GM19328 (cell line): ENCODE measurements at regions not wholly inside any gene's neighbourhood (a gene's known extent, or its start where the extent isn't known, plus 50 kb on each side); places are given as distances from the start of the nearest gene placed in this dataset.

Experiments
- ATAC-seq: cut with Tn5 transposase; IDR thresholded peaks from one replicate; pipeline ENCODE4 v1.9.1; 2021; ENCODE audit warnings: mild to moderate bottlenecking, moderate library complexity; ENCODE audit not compliant: unreplicated experiment

DNA sequence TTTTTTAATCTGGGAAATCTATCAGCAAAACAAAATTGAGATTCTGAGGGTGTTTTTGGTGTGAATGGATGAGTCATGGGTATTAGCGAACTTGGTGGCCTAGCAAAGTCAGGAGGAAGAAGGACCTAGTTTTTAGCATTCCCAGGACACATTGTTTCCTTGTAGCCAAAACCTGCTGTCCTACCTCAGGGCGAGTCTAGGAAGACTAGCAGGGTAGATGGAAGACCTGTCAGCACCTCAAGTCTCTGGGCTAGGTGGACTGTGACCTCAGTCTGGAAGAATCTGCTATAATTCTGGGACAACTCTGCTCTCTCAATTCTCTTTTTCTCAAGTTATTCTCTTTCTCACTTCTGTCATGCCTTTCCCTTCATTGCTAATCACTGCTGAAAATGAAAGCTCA is 1399.3 kb upstream of the LRRTM1 start:
- ATAC-seq, result no peak

DNA sequence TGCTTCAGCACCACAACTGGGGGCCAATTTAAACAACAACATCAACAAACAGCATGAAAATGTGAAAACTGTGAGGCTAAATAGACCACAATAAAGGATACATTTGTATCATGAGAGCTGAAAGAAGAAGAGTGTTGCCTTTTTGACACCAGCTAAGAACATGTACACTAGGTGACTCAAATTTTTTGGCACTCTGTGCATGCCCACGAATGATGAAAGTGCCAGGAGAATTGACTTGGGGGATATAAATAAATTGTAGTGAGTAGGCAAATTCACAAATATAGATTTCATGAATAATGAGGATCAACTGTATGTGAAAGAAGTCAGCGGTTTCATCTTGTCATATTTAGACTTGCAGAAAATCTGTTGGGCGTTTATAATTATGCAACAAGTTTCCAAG is 1388.0 kb upstream of the LRRTM1 start:
- ATAC-seq, result no peak

DNA sequence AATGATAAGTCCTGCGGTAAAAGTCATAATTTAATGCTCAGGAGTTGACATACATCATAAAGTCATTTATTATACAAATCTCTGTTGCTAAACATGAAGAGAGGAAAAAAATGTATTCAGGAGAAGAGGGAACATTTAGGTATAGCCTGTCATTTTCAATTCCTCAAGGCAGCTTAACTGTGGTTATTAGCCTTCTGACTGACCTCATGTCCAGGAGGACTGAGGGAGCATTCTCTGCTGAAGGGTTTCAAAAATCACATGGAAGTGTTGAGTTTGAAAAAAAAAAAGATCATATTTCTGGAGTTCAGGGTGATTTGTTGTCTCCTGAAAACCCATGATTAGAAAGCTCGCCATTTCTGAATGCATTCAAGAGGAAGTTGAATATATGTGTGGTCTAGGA is 1371.1 kb upstream of the LRRTM1 start:
- ATAC-seq, result no peak

DNA sequence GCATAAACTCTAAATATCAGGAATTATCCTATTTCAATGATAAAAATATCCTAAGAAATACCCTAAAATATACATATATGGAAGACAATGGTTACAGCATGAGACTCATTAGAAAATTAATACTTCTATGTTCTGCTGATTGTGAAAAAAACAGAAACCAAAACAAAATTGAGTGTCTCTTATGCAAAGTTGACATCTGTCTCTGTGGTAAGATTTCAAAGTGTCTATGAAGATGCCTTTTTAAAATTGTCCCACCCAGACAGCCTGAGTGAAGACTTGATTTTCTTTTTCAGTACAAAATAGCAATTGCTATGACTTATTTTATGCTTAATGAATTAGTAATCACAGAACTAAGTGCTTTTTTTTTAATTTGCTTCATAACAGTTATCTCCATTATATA is 1368.4 kb upstream of the LRRTM1 start:
- ATAC-seq, result no peak

DNA sequence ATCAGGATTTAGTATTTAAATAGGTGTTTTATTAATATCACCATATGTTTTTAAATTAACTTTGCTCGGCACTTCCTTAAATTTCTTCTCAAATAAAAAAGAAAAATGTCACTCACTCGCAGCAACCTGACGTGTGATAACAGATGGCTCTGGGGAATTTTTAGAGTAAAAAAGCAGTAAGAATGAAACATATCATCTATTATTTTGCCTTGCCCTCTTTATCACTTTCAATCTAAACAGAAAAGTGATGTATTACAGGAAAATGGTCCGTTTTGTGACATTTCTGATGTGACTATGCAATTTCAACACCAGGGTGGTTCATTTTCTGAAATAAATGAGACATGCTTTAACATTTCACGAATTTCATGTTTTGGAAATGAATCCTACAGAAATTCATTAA is 1368.0 kb upstream of the LRRTM1 start:
- ATAC-seq, result no peak

DNA sequence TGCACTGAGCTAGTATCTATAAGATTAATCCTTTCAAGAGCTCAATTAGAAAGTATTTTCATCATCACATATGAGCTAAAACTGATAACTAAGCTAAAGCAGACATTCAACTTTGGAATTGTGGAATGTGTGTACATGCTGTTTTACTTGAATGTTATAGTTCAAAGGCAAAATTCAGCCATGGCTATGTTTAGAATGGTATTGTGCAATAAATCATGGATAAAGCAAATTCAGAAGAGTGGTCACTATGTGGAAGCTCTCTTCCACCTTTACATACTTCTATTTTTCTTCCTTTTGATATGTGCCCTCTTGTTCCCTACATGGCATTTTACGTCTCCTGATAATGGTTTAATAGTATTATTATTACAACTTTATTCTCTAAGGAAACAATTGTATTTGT is 1366.3 kb upstream of the LRRTM1 start:
- ATAC-seq, result no peak

DNA sequence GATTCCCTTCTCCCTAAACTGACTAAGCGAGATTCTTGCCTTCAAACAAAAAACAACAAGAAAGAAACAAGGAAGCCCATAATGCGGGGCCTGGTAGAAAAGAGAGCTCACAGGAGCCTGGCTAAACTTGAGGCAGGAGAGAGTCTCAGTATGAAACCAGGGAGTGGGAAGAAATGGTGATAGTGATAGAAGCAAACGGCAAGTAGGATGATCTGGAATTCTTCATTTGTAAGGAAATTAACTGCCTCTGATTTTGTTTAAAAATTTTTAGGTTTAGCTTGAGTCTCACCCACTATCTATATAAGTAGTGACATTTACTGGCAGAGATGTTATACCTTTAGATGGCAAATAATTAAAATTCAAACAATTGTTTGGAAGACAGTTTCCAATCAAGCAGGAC is 1356.5 kb upstream of the LRRTM1 start:
- no peak for ATAC-seq

DNA sequence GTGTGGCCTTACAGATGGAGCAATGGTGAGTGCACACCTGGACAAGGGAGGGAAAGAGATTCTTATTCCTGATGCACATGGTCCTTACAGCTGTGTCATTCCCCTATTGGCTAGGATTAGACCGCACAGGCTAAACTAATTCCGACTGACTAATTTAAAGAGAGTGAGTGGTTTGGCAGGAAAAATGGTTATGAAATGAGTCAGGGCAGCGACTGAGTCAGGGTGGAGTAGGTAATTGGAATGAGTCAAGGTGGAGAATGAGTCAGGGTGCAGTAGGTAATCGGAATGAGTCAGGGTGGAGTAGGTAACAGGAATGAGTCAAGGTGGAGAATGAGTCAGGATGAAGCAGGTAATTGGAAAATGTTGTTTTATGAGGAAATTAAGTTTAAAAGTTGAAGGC is 1353.7 kb upstream of the LRRTM1 start:
- ATAC-seq, result no peak

DNA sequence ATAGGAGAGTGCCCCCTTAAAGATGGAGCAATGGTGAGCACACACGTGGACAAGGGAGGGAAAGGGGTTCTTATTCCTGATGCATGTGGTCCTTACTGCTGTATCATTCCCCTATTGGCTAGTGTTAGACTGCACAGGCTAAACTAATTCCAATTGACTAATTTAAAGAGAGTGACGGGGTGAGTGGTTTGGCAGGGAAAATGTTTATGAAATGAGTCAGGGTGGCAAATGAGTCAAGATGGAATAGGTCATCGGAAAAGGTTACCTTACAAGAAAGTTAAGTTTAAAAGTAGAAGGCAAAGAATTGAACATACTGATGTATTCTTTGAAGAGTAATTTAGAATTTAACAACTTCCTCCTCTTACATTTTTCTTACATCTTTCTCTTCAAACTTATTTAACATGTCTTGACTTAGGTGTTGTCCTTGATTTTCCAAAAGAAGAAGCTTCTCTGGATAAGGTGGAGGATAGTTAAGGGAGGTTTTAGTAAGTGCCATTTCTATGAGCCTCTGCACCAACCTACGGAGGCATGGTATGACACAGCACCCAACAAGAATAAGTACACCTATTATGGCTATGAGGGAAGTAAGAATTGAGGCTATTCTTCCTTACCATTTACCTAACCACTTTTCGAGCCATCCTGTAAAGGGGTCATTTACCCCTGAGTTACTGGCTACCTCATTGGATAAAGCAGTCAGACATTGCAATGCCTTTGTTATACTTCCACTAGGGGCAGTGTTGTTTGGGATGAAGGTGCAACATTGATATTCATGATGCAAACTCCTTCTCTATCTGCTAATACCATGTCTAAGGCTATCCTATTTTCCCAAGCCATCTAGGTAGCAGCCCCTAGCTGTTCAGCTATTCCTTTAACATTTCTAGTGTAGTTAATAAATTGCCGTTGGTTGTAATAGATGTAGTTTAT is 1345.8 kb upstream of the LRRTM1 start:
- ATAC-seq, result no peak

DNA sequence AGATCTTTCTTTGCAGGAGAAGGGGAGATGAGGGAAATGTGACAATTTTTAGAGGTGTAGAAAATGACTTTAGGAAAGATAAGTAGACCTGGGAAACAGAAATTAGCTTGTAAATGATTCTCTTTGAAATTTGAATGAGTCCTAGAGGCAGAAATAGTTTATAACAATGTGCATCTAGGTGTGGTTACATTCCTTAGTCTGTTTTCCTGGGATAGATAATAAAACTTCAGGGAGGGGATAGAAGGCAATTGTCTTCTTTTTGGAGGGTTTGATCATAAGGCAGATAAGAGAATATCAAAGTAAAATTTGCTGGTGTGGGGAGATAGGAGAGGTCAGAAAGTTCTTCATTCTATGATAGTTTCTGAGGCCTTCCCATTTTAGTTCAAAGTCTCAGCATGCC is 1344.3 kb upstream of the LRRTM1 start:
- ATAC-seq, result no peak

DNA sequence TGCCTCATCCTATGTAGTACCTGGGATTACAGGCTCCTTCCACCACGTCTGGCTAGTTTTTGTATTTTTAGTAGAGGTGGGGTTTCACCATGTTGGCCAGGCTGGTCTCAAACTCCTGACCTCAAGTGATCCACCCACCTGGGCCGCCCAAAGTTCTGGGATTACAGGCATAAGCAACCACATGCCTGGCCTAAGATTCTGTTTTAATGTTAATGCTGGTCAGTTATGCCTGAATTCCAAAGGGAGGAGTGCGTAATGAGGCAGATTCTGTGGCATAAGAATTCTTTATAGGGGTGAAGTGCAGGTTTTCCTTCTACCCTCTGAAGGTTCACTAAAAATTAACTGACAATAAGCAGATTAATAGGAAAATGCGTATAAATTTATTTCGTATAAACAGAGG is 1343.8 kb upstream of the LRRTM1 start:
- ATAC-seq, result no peak

DNA sequence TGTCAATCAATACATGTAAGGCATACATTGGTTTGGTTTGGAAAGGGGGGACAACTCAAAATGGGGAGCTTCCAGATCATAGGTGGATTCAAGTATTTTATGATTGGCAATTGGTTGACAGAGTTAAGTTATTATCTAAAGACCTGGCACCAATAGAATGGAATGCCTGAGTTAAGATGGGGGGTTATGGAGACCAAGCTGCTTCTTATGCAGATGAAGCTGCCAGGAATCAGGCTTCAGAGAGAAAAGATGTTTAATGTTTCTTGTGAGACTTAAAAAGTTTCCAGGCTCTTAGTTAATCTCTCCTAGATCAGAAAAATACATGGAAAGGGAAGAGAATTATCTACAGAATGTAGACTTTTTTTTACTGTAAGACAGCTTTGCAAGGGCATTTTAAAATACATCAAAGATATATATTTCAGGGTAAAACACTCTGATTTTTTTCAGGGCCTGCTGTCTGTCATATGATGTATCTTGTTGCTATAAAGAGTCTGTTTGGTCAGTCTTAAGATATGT is 1343.2 kb upstream of the LRRTM1 start:
- no peak for ATAC-seq

DNA sequence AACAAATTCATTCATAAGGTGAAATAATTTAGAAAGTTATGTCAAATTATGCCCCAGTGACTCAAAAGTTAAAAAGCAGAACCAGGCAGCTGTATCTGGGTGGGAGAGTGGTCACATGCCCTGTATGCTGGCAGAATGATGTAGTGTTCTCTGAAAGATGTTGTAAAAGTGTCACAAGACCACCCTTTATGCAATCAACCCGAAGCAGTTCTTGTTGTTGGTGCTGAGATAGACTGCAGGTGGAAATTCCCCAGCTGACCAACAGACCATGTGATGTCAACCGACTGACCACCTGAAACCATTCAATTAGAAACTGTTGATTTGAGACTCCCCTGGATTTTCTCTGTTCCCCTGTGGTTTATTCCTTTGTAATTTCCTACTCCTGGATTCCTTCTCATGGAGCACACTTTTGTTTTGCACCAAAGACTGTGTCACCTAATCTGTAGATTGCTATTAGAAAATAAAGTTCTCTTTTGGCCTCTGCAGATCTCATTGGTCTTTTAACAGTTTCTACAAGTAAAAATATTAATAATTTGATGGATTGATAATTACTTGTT is 1341.3 kb upstream of the LRRTM1 start:
- no peak for ATAC-seq

DNA sequence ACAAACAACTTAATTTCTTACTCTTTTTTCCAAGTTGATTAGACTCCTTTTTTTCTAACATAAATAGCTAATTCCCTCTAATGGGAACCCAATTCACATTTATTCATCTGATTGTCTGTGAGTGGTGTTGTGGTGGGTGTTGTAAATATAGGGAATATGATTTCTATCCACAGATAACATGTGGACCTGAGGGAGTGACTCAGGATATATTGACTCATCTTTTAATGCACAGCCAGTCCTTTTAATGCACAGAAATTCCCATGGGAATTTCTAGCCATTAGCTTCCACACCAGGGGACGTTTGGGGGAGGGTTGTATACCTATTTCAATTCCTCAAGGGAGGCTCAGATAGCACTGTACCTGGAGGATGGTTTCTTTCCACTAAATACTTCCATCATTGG is 1339.6 kb upstream of the LRRTM1 start:
- no peak for ATAC-seq

DNA sequence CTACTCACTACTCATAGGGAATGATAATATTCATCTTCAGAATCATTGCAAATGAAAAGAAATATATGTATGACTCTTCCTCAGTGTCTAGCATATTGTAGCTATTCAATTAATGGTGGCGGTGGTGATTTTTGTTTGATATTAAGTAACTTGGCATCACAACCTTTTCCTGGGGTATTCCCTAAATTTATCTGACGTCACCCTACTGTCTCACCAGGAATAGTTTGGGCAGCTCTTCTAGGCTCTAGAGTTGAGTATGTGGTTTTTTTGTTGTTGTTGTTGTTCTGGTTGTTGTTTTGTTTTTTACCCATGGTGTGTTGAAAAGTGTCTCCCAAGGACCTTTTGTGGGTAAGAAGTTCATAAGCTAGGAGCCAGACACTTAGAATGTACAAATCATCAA is 1320.3 kb upstream of the LRRTM1 start:
- no peak for ATAC-seq

DNA sequence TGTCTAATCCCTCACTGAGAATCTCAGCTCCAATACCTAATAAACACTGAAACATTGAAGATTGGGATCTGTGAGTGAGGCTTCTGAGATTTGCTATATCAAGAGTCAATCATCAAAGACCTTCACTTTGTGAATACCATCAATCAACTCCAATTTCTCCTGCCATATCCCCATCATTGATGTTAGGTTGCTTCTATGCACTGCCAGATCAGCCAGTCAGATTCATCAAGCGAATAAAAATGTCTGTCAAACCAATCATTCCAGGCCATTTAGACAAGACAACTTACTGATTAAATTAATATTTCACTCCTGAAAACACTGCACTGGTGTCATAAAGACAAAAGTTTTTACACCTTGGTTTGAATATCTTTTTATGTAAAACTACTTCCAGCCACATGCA is 1295.5 kb upstream of the LRRTM1 start:
- no peak for ATAC-seq

DNA sequence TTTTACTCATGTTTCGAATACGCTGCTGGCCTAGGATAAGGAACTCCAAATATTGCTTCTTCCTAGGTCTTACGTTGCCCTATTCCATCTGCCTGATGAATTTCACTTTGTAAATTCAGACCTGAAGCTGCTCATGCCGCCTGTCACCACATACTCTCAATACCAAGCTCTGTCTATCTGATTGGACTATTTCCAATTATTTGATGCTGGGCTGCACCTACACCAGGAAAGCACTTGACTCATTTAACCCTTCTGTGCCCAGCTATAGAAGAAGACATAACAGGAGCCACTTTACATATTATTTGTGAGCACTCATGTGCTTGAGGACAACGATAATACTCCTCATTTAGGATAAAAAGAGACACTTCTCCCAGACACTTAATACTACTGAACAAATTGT is 1293.9 kb upstream of the LRRTM1 start:
- ATAC-seq, result no peak

DNA sequence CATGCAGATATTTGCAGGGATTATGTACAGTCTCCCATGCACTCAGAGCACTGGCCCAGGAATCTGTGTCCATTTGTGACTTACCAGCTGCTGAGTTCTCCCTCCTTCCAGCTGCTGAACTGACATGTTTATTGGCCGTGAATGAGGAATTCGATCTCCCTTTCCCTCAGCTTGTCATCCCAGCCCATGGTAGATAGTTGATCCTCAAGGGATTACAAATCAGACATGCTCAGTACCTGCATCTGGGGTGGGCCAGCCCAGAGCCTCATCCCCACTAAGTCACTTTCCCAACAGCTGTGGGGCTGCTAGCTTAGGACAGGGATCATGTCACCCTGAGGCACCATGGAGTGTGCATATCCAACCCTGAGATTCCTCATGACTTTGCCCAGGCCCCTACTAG is 1284.9 kb upstream of the LRRTM1 start:
- no peak for ATAC-seq

DNA sequence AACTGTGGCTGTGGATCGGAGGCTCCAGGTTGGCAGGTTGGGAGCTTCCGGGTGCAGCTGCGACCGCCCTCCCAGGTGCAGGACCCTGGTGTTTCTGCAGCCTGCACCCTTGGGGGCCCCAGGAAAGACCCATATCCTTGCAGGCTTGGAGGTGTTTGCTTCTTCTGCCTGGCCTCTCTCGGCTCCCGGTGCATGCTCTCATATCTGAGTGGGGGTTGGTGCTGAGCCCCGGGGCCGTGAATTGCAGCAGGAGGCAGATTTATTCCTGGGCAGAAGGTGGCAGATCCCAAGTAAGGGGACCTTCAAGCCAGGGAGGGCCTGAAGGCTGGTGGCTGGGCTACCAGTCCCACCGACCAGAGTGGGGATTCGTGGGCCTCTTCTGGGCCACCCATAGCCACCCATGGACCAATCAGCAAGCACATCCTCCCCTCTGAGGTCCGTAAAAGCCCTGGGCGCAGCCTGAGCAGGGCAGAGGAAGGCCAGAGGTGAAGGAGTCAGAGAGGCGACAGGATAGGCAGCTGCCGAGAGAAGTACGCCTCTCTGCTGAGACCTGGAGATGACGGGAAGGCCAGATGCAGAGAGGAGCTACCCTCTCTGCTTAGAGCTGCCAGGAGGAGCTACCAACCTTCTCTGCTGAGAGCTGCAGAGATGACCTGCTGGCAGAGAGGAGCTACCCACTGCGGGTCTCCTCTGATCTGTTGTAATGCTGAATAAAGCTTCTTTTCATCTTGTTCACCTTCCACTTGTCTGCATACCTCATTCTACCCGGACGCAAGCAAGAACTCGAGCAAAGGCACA is 1279.0 kb upstream of the LRRTM1 start:
- ATAC-seq, result no peak

DNA sequence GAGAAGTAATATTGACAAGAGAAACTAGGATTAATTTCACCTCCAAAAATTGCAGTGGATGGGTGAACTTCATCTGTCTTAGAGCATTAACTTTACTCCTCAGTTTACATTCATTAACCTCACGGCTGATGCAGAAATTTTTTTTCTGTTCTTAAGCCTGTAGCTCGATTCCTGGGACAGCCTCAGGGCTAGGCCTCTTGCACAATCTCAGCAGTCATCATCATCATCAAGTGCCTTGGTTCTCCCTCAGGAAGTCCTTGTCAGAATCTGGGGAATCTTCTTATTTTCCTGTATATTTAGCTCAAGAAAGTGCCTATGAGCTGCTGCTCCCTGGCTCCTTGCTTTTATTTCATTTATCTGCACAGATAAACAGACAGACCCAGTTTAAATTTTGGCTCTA is 1272.2 kb upstream of the LRRTM1 start:
- ATAC-seq, result no peak

DNA sequence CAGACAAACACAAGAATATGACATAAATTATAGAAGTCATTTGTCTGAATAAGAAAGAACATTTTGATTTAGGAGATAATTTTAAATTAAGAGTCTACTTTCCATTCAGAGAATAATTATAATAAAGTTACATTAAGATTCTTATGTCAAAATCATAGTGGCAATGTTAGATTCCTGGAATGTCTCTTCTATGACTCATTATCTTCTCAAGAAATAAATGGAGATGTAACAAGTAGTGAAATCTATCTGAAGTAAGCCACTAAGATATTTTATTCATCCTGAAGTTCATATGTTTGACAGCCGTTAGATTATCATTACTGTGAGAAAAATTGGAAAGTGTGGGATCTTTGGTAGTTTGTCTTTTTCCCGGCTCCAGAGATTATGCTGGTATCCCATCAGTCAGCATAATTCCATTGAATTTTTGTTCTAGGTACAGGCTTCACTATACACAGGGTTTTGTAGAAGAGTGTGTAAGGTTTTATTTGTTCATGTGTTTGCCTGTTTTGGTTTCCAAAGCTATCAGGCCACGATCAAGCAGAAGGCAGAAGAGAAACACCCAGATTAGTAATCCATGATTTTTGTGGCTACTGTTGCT is 1246.6 kb upstream of the LRRTM1 start:
- ATAC-seq, result no peak
